Gastroesophageal sphincter (tissue), 4 donors: ENCODE measurements at regions not wholly inside any gene's neighbourhood (a gene's known extent, or its start where the extent isn't known, plus 50 kb on each side); places are given as distances from the start of the nearest gene placed in this dataset.

Experiments used
- ATAC-seq: fragments of 150-250 bp; one replicate; pipeline ENCODE4 v1.9.1; 2016; ENCODE audit warnings: mild to moderate bottlenecking, moderate library complexity
- H3K27ac ChIP-seq, 4 donors: fragments of 200-600 bp; sonication (generic) in 3 of 4; 1 replicate in 3 of 4; 2 replicates in 1 of 4; pipeline ENCODE4 v1.5.1; 2016 to 2019
- H3K27me3 ChIP-seq: fragments of 200-600 bp; sonication (generic); one replicate; pipeline ENCODE4 v1.5.1; 2019
- H3K36me3 ChIP-seq, 2 donors: fragments of 200-600 bp; sonication (generic); one replicate each; pipeline ENCODE4 v1.5.1; 2019; ENCODE audit warnings: control low read depth in 1 of 2
- H3K4me1 ChIP-seq, 3 donors: fragments of 200-600 bp; sonication (generic); 1 replicate in 2 of 3; 2 replicates in 1 of 3; pipeline ENCODE4 v1.5.1; 2016 to 2019; ENCODE audit warnings: control low read depth in 2 of 3
- H3K4me3 ChIP-seq, 2 donors: fragments of 200-600 bp; sonication (generic); one replicate each; pipeline ENCODE4 v1.5.1; 2019; ENCODE audit warnings: mild to moderate bottlenecking in 1 of 2, moderate library complexity in 1 of 2
- H3K9me3 ChIP-seq, 3 donors: fragments of 200-600 bp; sonication (generic); one replicate each; pipeline ENCODE4 v1.5.1; 2017 to 2019; ENCODE audit warnings: control low read depth in 2 of 3
- EP300 ChIP-seq: sonication (generic); formaldehyde crosslinking; IDR thresholded peaks from one replicate; pipeline ENCODE4 v1.6.1; 2017; ENCODE audit warnings: antibody characterized with exemption, mild to moderate bottlenecking
- POLR2A ChIP-seq, 2 donors: fragments of 450-650 bp; IDR thresholded peaks; one replicate each; pipeline ENCODE4 v1.6.1; 2017; ENCODE audit warnings: antibody characterized with exemption in 2 of 2, mild to moderate bottlenecking in 2 of 2, moderate library complexity in 1 of 2
- POLR2AphosphoS5 ChIP-seq: sonication (generic); formaldehyde crosslinking; IDR thresholded peaks from one replicate; pipeline ENCODE4 v1.6.1; 2017; ENCODE audit warnings: antibody characterized with exemption
- WGBS, 2 donors: methylation state at CpG; one replicate each; pipeline ENCODE4 v1.1.5; 2018; ENCODE audit warnings: low coverage in 1 of 2; 5-methylcytosine and 5-hydroxymethylcytosine counted together
- TF ChIP-seq, protein P1 (sequence below), 4 experiments: fragments of 200-600 bp in 2 of 4; fragments of 450-650 bp in 2 of 4; sonication (generic) in 1 of 4; IDR thresholded peaks; one replicate each; pipeline ENCODE4 v1.5.1; 2017 to 2019; ENCODE audit warnings: antibody characterized with exemption in 4 of 4, mild to moderate bottlenecking in 2 of 4, moderate library complexity in 2 of 4

DNA sequence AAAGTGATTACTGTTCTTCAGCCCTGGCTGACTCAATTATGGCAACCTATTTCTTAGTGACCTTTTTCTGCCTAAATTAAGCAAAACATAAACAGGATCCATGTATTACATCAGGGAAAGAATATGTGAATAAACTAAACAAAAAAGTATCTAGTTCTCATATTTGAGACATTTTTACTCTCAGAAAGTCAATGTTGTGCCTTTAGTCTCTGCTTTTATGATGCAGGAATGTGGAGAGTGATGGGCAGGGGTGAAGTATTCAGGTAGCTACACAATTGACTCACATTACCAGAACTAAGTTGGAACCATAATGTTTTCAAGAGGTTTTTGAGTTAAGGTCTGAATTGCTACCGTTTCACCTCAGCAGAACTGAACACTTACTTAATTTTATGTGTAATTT is 462.7 kb upstream of the CXADR start:
- Histone ChIP-seq H3K27me3 (no peaks in the 10 kb centered on the region), H3K4me3 (no peak overlapping the region), H3K27ac (no peak overlapping the region), H3K36me3 (no peaks in the 10 kb centered on the region), H3K4me1 (no peaks in the 10 kb centered on the region), H3K9me3 (peaks cover 0 to 3% (median 0%) of the 10 kb centered on the region in 3 donors)
- no peak for ATAC-seq
- WGBS, 2 donors: 75 to 80% methylated on average over 1 of the region's 1 CpG
- no peak for TF ChIP-seq EP300
- TF ChIP-seq POLR2AphosphoS5: no peak
- no peak for TF ChIP-seq POLR2A (IDR thresholded peaks at IDR 0.05)
- TF ChIP-seq, protein P1, sequence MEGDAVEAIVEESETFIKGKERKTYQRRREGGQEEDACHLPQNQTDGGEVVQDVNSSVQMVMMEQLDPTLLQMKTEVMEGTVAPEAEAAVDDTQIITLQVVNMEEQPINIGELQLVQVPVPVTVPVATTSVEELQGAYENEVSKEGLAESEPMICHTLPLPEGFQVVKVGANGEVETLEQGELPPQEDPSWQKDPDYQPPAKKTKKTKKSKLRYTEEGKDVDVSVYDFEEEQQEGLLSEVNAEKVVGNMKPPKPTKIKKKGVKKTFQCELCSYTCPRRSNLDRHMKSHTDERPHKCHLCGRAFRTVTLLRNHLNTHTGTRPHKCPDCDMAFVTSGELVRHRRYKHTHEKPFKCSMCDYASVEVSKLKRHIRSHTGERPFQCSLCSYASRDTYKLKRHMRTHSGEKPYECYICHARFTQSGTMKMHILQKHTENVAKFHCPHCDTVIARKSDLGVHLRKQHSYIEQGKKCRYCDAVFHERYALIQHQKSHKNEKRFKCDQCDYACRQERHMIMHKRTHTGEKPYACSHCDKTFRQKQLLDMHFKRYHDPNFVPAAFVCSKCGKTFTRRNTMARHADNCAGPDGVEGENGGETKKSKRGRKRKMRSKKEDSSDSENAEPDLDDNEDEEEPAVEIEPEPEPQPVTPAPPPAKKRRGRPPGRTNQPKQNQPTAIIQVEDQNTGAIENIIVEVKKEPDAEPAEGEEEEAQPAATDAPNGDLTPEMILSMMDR (IDR thresholded peaks at IDR 0.05): no peak

DNA sequence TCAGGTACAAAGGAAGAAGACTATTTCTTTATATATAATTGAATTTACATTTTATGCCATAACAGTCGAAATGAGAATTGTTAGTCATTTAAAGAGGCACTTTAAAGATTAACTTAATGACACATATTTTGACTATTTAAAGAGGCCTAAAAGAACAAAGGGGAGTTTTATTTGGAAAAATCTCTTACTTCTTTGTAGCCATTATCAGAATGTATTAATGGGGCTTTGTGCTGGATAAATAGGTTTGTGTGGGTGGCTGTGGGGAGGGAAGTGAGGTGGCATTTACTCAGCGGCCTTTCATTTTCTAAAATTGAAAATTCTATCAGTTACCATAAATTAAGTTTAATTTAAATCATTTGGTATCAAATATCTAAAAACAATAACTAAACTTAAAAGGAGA is 462.2 kb upstream of the CXADR start:
- Histone ChIP-seq H3K4me3 (no peak overlapping the region), H3K36me3 (no peaks in the 10 kb centered on the region), H3K27ac (no peak overlapping the region), H3K9me3 (peaks cover 0 to 3% (median 0%) of the 10 kb centered on the region in 3 donors), H3K27me3 (no peaks in the 10 kb centered on the region), H3K4me1 (no peaks in the 10 kb centered on the region)
- ATAC-seq: no peak
- TF ChIP-seq, protein P1 (IDR thresholded peaks at IDR 0.05): no peak
- TF ChIP-seq EP300 (no peak), POLR2A (IDR thresholded peaks at IDR 0.05) (no peak), POLR2AphosphoS5 (no peak)
- 77 to 81% methylated on average over 2 of the region's 2 CpGs for WGBS, 2 donors

DNA sequence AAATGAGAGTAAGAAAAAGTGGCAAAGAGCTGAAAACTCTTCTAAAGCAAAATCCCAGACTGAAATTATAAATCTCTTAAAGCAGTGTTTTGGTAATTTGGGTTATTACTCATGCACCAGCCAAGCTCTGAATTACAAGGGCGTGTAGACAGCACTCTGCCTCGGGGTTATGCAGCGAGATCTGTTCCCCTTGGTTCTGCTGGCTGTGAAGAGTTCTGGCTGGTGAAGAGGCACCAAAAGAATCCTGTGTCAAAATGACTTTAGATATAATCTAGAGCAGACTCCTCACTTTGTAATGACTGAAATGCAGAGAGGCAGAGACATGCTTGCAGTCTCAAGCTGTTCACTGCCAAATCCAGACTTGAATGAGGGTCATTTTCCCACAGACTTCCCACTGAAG is 461.8 kb upstream of the CXADR start:
- Histone ChIP-seq H3K4me1 (no peaks in the 10 kb centered on the region), H3K27ac (no peak overlapping the region)
- WGBS, 2 donors: 61 to 76% methylated on average over 3 of the region's 3 CpGs

DNA sequence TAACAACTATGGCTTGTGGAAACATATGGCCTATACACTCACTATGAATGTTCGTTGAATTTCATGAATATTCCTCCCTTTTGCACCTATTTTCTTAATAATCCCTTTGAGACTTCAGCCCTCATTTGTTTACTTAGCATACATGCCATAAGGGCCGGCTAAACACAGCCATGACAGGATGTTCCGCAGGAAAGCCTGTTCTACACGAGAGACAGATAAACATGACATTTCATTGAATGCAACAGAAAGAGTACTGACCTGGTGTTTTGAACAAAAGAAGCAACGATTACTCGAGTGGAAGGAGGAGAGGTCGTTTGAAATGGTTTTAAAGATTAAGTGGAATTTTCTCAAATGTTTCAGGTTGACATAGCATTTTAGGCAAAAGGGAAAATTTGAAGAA is 459.5 kb upstream of the CXADR start:
- TF ChIP-seq POLR2A (IDR thresholded peaks at IDR 0.05) (no peak), EP300 (no peak), POLR2AphosphoS5 (no peak)
- TF ChIP-seq, protein P1 (IDR thresholded peaks at IDR 0.05): no peak
- 61 to 66% methylated on average over 7 of the region's 7 CpGs for WGBS, 2 donors
- no peaks in the 10 kb centered on the region for H3K27me3 ChIP-seq
- H3K27ac ChIP-seq: no peak overlapping the region
- H3K9me3 ChIP-seq: no peaks in the 10 kb centered on the region
- no peaks in the 10 kb centered on the region for H3K36me3 ChIP-seq
- no peak for ATAC-seq
- H3K4me3 ChIP-seq: no peak overlapping the region
- H3K4me1 ChIP-seq: no peaks in the 10 kb centered on the region

More for the DNA sequence above, 461.8 kb upstream of the CXADR start:
- ATAC-seq: no peak
- H3K27me3 ChIP-seq: no peaks in the 10 kb centered on the region
- H3K9me3 ChIP-seq: peaks cover 0 to 3% (median 0%) of the 10 kb centered on the region in 3 donors
- no peaks in the 10 kb centered on the region for H3K36me3 ChIP-seq
- TF ChIP-seq, protein P1 (IDR thresholded peaks at IDR 0.05): no peak
- no peak for TF ChIP-seq POLR2AphosphoS5
- TF ChIP-seq POLR2A (IDR thresholded peaks at IDR 0.05): no peak
- no peak for TF ChIP-seq EP300
- H3K4me3 ChIP-seq: no peak overlapping the region

DNA sequence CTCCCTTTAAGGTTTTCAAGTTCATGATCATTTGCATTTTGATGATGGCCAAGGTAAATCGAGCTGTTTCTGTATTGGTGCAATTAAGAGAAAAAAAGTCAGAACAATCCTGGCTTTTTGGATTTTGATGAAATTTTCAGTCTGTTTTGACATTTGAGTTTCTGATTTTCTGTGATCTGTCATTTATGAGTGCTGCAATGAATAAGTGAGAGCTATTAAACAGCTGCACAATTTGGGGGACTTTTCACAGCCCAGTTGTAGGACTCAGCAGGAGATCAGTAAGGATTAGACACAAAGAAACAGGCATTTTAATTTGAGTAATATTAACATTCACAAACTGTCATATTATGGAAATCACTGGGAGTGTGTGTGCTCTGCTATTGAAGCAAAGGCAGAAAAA is 452.9 kb upstream of the CXADR start:
- Histone ChIP-seq H3K27ac (no peak overlapping the region), H3K4me1 (no peaks in the 10 kb centered on the region), H3K27me3 (no peaks in the 10 kb centered on the region), H3K9me3 (no peaks in the 10 kb centered on the region), H3K4me3 (no peak overlapping the region), H3K36me3 (no peaks in the 10 kb centered on the region)
- WGBS, 2 donors: 77 to 100% methylated on average over 1 of the region's 1 CpG
- no peak for TF ChIP-seq POLR2A (IDR thresholded peaks at IDR 0.05)
- no peak for TF ChIP-seq EP300
- TF ChIP-seq, protein P1 (IDR thresholded peaks at IDR 0.05): no peak
- no peak for TF ChIP-seq POLR2AphosphoS5
- no peak for ATAC-seq
